GM21447 (cell line): ENCODE measurements at regions not wholly inside any gene's neighbourhood (a gene's known extent, or its start where the extent isn't known, plus 50 kb on each side); places are given as distances from the start of the nearest gene placed in this dataset.

ENCODE experiments used
- ATAC-seq: cut with Tn5 transposase; IDR thresholded peaks from one replicate; pipeline ENCODE4 v1.9.1; 2021; ENCODE audit not compliant: unreplicated experiment

- ATAC-seq, result no peak
Observed at GRCh38 chr10:128485701-128486235, 359.5 kb upstream of the MKI67 start.

GRCh38 chr10:128487517-128487916, 361.3 kb upstream of the MKI67 start:
- no peak for ATAC-seq

GRCh38 chr10:128489324-128490247, 363.4 kb upstream of the MKI67 start:
- no peak for ATAC-seq

DNA sequence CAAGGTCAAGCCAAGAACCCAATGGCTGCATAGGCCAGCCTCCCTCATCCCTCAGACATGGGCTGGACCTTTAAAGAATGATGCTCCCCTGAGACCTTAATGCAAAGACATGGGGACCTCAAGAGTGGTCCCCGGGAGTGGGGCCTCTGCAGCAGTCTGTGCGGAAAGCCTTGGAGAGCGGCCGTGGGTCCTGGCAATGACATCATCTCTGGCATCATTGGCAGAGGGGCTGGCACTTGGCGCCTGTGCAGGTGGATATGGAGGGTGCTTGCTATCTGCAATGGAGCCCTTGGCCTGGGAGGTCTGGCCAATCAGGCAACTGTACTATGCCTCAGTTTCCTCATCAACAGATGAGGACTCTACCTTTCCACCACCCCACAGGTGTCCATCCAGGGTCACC, 365.5 kb upstream of the MKI67 start:
- ATAC-seq, result no peak

- no peak for ATAC-seq
Observed at GRCh38 chr10:128493811-128494210, 367.6 kb upstream of the MKI67 start.

GRCh38 chr10:128494665-128495064, 368.4 kb upstream of the MKI67 start:
- no peak for ATAC-seq

- ATAC-seq, result no peak
Observed at GRCh38 chr10:128497660-128498377, 371.6 kb upstream of the MKI67 start.

- no peak for ATAC-seq
Observed at GRCh38 chr10:128498378-128498730, 372.1 kb upstream of the MKI67 start.

DNA sequence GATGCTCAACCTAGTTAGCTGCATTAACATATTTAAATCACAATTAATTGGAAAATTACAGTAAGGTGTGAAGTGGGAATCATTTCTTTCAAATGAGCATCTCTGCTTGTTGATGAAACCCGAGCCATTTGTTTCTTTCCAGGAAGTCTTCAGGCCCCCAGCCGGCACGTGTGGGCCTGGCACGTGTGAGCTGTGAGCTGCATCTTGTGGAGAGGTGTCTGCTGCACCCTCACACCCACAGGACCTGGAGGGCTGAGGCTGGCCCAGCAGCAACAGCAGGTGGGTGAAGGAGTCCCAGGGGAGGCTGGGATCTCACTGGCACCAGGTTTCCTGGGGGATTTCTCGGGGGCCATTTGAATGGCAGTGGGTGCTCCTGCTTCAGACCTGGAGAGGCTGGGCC, 372.5 kb upstream of the MKI67 start:
- no peak for ATAC-seq

- ATAC-seq, result no peak
Observed at GRCh38 chr10:128499486-128499885, 373.3 kb upstream of the MKI67 start.

DNA sequence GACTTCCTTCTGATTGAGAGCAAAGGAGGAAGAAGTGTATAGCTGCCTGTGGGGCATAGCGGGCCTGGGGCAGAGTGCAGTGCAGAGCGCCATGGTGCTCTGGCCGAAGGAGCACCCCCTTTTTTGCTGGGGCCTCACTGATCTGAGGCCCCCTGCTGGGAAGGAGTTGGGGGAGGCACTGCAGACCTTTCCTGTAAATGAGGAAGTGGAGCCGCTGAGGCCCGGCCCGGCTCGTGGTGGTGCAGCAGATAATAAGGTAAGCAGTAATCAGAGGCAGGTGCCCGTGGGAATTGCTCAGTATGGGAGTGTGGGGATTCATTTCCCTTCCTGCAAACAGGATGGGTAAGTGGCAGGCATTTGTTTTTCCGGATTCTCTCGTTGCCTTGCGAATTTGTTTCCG, 373.7 kb upstream of the MKI67 start:
- ATAC-seq, result no peak

DNA sequence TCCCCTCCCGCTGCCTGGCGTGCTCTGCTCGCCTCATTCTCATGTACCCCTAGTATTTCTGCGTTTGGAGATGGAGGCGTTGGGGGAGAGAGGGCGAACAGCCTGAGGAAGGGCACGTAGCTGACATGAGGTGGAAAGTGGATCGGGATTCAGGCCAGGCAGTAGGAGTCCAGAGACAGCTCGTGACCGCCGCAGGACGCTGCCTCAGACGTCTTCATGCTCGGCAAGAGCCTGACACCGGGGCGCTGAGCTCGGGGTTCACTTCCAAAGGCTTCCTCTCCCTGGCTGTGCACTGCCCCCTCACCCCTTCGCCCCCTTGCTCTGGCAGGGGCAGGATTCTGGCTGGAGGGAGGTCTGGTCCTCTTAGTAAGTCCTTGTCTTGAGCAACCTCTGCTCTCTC, 374.4 kb upstream of the MKI67 start:
- ATAC-seq, result no peak

- no peak for ATAC-seq
Observed at GRCh38 chr10:128505346-128505745, 379.1 kb upstream of the MKI67 start.

DNA sequence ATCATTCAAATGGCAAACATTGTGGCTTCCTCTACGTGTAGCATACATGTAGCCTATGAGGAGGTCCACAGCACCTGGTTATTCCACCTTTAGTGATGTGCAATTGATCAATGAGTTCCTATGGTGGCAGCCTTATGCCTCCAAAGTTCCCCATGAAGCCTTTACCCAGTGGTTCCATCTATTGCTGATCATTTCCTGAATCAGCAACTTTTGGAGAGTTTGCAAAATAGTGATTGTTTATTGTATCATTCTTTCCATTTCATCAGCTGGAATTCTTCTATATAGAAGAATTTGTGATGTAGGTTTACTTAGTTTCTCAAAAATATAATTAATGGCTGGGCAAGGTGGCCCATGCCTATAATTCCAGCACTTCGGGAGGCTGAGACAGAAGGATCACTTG, 380.2 kb upstream of the MKI67 start:
- no peak for ATAC-seq

- no peak for ATAC-seq
Observed at GRCh38 chr10:128507066-128507465, 380.8 kb upstream of the MKI67 start.

- ATAC-seq, result no peak
Observed at GRCh38 chr10:128511284-128511683, 385.1 kb upstream of the MKI67 start.

- ATAC-seq, result no peak
Observed at GRCh38 chr10:128512767-128513166, 386.5 kb upstream of the MKI67 start.

DNA sequence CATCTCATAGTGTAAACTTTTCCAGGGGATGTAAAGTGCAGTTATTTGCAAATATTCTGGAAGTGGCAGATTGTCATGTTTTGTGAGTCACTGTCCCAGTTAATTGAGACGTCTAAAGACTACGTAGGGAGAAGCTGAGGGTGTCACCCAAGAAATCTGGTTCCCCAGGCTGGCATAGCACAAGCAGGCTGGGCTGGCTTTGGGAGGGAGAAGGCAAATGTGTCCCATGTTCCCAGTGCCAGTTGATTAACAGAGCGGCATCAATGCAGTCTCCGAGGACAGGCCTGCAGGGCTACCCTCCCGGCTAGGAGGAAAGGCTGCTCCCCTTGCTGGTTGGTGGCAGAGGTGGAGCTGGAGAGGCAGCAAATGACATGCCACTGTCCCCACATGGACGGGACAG, 388.3 kb upstream of the MKI67 start:
- ATAC-seq, result no peak

DNA sequence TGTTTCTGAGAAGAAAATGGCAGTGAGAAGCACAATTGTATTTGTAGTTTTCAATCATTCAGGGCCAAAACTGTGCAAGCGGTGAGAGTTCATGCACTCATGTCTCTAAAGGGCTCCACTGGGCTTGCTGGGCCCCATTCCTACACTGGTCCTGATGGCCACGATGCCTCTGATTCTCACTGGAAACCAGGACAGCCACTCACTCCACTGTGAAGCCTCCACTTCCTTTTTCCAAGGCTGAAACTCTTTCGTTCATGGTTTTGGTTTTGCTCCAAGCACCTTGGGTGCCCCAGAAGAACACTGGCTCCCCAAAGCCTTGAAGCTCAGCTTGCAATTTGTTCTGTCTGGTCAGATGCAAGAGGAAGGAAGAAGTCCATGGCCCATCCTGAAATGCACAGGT, 390.0 kb upstream of the MKI67 start:
- no peak for ATAC-seq

DNA sequence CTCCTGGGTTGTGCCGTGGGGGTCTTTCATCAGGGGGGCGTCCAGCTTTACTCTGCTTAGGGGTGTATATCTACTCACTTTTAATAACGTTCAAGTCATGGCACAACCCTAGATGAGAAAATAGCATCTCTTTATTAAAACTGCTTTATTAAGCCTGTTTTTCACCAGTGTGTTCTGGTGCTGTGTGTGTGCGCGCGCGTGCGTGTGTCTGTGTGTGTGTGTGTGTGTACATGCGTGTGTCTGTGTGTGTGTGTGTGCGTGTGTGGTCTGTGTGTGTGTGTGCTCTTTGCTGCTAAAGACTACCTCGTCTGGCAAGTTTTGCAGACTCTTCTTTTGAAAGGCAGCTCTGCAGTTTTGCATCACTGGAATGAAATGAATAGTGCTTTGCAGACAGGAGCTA, 390.9 kb upstream of the MKI67 start:
- ATAC-seq, result no peak

- no peak for ATAC-seq
Observed at GRCh38 chr10:128518000-128518399, 391.8 kb upstream of the MKI67 start.

- ATAC-seq, result no peak
Observed at GRCh38 chr10:128519581-128519980, 393.4 kb upstream of the MKI67 start.
